Stimulated activated memory B cell treated with anti-CD40 and anti-IgM and Interleukin-4, amounts not matched to agents 10 μg/mL and 1 μg/mL and 100 μg/mL, for 72 hours (primary cell): ENCODE measurements at regions not wholly inside any gene's neighbourhood (a gene's known extent, or its start where the extent isn't known, plus 50 kb on each side); places are given as distances from the start of the nearest gene placed in this dataset.

ENCODE experiments used
- ATAC-seq: fragments of 150-1000 bp; cut with Tn5 transposase; 2 replicates; pipeline ENCODE4 v1.10.0; 2021
- H3K27ac Mint-ChIP-seq: one replicate; pipeline ENCODE4 v1.8.0; 2022; ENCODE audit warnings: mild to moderate bottlenecking, mixed read lengths
- H3K27me3 Mint-ChIP-seq: one replicate; pipeline ENCODE4 v1.8.0; 2022; ENCODE audit warnings: mixed read lengths
- H3K36me3 Mint-ChIP-seq: one replicate; pipeline ENCODE4 v1.8.0; 2022; ENCODE audit warnings: mixed read lengths
- H3K4me1 Mint-ChIP-seq: one replicate; pipeline ENCODE4 v1.8.0; 2022; ENCODE audit warnings: mixed read lengths
- H3K4me3 Mint-ChIP-seq: one replicate; pipeline ENCODE4 v1.8.0; 2022; ENCODE audit warnings: mild to moderate bottlenecking, moderate library complexity, mixed read lengths
- H3K9me3 Mint-ChIP-seq: one replicate; pipeline ENCODE4 v1.8.0; 2022; ENCODE audit warnings: mixed read lengths

GRCh38 chr2:70036290-70036689, 51.0 kb upstream of the PCBP1 start:
- no peak for ATAC-seq
- H3K9me3 Mint-ChIP-seq = no peaks in the 10 kb centered on the region
- no peak overlapping the region for H3K4me3 Mint-ChIP-seq

GRCh38 chr2:70035344-70035844, 51.9 kb upstream of the PCBP1 start:
- ATAC-seq = no peak
- no peak overlapping the region for H3K4me3 Mint-ChIP-seq
- H3K9me3 Mint-ChIP-seq = no peaks in the 10 kb centered on the region
- no peaks in the 10 kb centered on the region for H3K4me1 Mint-ChIP-seq
- H3K27ac Mint-ChIP-seq = no peak overlapping the region
- H3K36me3 Mint-ChIP-seq = peaks cover 23% of the 10 kb centered on the region
- no peaks in the 10 kb centered on the region for H3K27me3 Mint-ChIP-seq

More at GRCh38 chr2:70036290-70036689, 51.0 kb upstream of the PCBP1 start:
- H3K27ac Mint-ChIP-seq = no peak overlapping the region
- peaks cover 26% of the 10 kb centered on the region for H3K36me3 Mint-ChIP-seq
- no peaks in the 10 kb centered on the region for H3K4me1 Mint-ChIP-seq
- H3K27me3 Mint-ChIP-seq = no peaks in the 10 kb centered on the region

DNA sequence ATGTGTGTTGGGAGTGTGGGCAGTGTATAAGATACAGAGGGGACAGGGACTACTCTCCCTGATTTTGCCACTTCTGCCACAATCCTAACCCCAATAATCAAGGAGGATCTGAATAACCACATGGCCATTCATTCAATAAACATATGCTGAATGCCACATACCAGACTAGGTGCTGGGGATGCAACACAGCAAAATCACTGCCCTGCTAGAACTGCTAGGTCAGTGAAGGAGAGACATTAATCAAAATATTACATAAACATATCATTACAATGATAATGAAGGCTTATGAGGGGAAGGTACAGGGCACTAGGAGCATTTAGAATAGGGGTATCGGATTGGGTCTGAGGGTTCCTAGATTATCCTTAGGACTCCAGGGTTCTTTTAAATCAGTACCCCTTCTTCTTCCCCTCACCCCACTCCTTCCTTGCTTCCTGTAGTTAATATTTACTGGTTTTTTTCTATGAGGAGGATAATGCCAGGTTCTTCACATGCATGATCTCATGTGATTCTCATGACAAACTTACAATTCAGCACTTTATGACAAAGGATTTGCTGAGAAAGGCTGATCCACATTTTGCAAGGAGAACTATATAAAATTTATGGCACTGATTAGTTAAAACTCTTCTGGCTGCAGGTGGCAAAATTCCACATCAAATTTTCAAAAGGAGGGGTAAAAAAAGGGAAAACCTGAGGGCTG, 56.4 kb upstream of the PCBP1 start:
- H3K4me3 Mint-ChIP-seq = no peak overlapping the region
- no peaks in the 10 kb centered on the region for H3K27me3 Mint-ChIP-seq
- no peak for ATAC-seq
- no peaks in the 10 kb centered on the region for H3K9me3 Mint-ChIP-seq
- no peaks in the 10 kb centered on the region for H3K4me1 Mint-ChIP-seq
- no peak overlapping the region for H3K27ac Mint-ChIP-seq
- H3K36me3 Mint-ChIP-seq = peaks cover 29% of the 10 kb centered on the region

DNA sequence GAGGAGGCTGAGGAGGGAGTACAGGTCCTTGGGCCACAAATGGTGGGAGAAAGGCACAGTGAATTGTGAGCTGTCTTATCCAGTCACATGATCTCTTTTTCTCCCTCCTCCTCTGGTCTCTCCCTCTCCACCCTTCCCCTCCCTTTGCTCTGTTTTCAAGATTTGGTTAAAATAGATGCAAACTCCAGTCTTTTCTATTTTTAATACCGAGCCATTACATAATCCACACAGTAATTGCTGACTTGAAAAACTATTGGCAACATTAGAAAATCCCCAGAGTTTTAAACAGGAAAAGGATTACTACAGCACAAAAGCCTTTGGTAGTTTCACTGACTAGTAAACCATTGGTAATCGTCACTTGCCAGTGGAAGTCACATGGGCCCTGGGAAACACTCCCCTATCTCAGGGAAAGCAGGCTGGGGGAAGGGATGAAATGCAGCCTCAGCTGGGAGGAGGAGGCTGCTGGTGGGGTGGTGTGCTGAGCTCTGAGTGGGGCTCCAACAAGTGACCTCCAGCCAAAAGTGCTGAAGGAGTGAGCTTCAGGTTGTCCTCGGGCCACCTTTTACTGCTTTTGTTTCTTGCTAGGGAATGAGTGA, 57.4 kb upstream of the PCBP1 start:
- Mint-ChIP-seq H3K27ac (no peak overlapping the region), H3K4me1 (no peaks in the 10 kb centered on the region), H3K27me3 (no peaks in the 10 kb centered on the region), H3K4me3 (no peak overlapping the region), H3K9me3 (no peaks in the 10 kb centered on the region), H3K36me3 (peaks cover 34% of the 10 kb centered on the region)
- ATAC-seq = no peak

- H3K27ac Mint-ChIP-seq = no peak overlapping the region
- H3K4me3 Mint-ChIP-seq = no peak overlapping the region
- no peak for ATAC-seq
- H3K27me3 Mint-ChIP-seq = no peaks in the 10 kb centered on the region
- peaks cover 29% of the 10 kb centered on the region for H3K36me3 Mint-ChIP-seq
- no peaks in the 10 kb centered on the region for H3K4me1 Mint-ChIP-seq
- H3K9me3 Mint-ChIP-seq = no peaks in the 10 kb centered on the region
These were observed 62.9 kb upstream of the ASPRV1 start for GRCh38 chr2:70024284-70024683.

GRCh38 chr2:70019096-70019495, 57.7 kb upstream of the ASPRV1 start:
- H3K27ac Mint-ChIP-seq = no peak overlapping the region

GRCh38 chr2:70017962-70018361, 56.5 kb upstream of the ASPRV1 start:
- Mint-ChIP-seq H3K4me1 (peaks cover 12% of the 10 kb centered on the region), H3K4me3 (no peak overlapping the region), H3K9me3 (peaks cover 8% of the 10 kb centered on the region), H3K27ac (no peak overlapping the region), H3K36me3 (peaks cover 53% of the 10 kb centered on the region), H3K27me3 (no peaks in the 10 kb centered on the region)
- ATAC-seq = no peak

More at GRCh38 chr2:70019096-70019495, 57.7 kb upstream of the ASPRV1 start:
- ATAC-seq = no peak
- Mint-ChIP-seq H3K36me3 (peaks cover 51% of the 10 kb centered on the region), H3K4me3 (no peak overlapping the region), H3K27me3 (no peaks in the 10 kb centered on the region), H3K4me1 (peaks cover 12% of the 10 kb centered on the region), H3K9me3 (peaks cover 8% of the 10 kb centered on the region)

DNA sequence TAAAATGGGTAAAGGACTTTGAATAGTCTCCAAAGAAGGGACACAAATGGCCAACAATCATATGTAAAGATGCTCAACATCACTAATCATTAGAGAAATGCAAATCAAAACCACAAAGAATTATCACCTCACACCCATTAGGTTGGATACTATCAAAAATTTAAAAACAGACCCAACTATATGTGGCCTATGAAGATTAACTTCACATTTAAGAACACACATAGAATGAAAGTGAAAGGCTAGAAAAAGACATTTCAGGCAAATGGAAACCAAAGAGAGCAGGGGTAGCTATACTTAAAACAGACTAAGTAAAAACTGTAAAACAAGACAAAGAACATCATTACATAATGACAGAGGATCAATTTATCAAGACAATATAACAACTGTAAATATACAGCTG, 53.5 kb upstream of the ASPRV1 start:
- Mint-ChIP-seq H3K4me3 (no peak overlapping the region), H3K27ac (no peak overlapping the region), H3K9me3 (peaks cover 8% of the 10 kb centered on the region), H3K36me3 (peaks cover 63% of the 10 kb centered on the region), H3K27me3 (no peaks in the 10 kb centered on the region), H3K4me1 (peaks cover 21% of the 10 kb centered on the region)
- ATAC-seq = no peak

DNA sequence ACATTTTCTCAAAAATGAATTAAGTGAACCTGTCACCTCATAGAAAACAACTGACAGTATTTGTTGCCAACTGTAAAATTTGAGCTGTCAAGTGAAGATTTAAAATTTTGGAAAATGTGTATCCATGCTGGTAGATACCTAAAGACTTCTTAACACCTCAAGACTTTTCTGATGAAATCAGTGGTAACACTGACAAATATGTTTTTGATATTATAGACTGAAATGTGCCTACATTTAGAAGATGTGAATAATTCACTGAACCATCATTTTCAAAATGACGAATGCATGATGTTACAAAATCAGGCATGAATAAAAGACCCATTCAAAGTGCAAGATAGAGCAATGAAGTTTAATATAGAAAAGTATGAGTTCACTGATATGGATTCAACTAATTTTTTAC, 51.5 kb upstream of the ASPRV1 start:
- Mint-ChIP-seq H3K27ac (no peak overlapping the region), H3K4me1 (peaks cover 25% of the 10 kb centered on the region), H3K27me3 (no peaks in the 10 kb centered on the region), H3K36me3 (peaks cover 45% of the 10 kb centered on the region), H3K4me3 (no peak overlapping the region), H3K9me3 (no peaks in the 10 kb centered on the region)
- ATAC-seq = no peak

GRCh38 chr2:70011786-70012185, 50.4 kb upstream of the ASPRV1 start:
- Mint-ChIP-seq H3K9me3 (no peaks in the 10 kb centered on the region), H3K36me3 (peaks cover 37% of the 10 kb centered on the region), H3K4me1 (peaks cover 25% of the 10 kb centered on the region), H3K27me3 (no peaks in the 10 kb centered on the region), H3K27ac (no peak overlapping the region), H3K4me3 (no peak overlapping the region)
- ATAC-seq = no peak

DNA sequence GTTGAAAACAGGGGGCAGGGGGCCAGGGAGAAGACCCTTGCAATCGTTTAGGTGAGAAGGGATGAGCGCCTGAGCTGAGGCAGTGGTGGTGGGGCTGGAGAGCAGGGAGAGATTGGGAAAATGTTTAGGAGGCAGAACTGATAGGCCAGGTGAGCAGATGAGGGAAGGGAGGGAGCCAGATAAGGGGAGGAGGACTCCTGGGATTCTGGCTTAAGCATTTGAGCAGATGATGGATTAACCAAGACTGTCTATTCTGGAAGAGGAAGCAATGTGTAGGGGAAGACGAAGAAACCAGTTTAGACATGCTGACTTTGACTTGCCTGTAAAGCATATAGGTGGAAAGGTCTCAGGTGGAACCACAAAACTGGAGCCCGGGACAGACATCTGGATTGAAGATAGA, 49.9 kb upstream of the ASPRV1 start:
- H3K36me3 Mint-ChIP-seq = peaks cover 33% of the 10 kb centered on the region
- no peaks in the 10 kb centered on the region for H3K27me3 Mint-ChIP-seq
- no peak overlapping the region for H3K27ac Mint-ChIP-seq
- no peak for ATAC-seq
- H3K9me3 Mint-ChIP-seq = no peaks in the 10 kb centered on the region
- peaks cover 25% of the 10 kb centered on the region for H3K4me1 Mint-ChIP-seq
- H3K4me3 Mint-ChIP-seq = no peak overlapping the region
